Hematopoietic multipotent progenitor cell treated with erythropoietin and hydrocortisone succinate and interleukin-3 and kit ligand, for 8 days (in vitro differentiated cells): ENCODE measurements at regions not wholly inside any gene's neighbourhood (a gene's known extent, or its start where the extent isn't known, plus 50 kb on each side); places are given as distances from the start of the nearest gene placed in this dataset.
"Not testable (repeated sequence)": the region's sequence is repeated elsewhere in the genome, so short reads cannot be mapped to it uniquely, and the experiment has no call there.

ENCODE experiments used
- DNase-seq: peaks from one replicate; pipeline ENCODE4 v3.0.0-alpha.2; 2015

DNA sequence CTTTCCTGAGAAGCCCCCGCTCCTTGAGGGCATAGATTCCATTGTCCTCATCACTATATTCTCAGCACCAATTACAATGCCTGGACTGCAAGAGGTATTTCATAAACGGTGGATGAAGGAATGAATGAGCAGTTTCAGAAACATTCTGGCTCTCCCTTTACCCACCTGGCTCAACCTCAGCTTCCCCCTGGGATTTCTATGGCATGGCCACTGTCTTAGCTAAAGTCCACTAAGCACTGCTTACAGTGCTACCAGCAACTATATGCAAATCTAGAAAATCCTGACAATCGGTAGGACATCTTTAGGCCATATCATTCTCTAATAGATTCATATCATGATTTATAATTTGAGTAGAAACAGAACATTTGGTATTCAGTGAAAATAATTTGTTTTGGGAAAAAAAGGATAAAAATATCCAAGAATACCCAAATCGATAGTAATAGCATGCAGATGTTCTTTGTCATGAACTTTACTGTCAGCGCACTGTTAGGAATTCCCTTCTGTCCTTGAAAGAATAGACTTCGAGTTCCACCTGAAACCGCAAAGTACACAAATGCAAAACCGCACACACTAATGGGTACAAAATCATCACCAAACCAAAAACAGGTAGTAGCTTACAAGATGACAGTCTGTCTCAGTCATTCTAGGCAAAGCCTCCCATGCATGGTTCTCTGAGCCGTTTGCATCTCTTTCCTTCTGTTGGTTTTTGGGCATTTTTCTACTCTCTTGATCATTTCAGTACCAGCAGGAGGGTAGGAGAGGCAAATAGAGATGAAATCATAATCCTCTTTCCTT is 303.6 kb upstream of the ID2 start:
- DNase-seq = no peak

DNA sequence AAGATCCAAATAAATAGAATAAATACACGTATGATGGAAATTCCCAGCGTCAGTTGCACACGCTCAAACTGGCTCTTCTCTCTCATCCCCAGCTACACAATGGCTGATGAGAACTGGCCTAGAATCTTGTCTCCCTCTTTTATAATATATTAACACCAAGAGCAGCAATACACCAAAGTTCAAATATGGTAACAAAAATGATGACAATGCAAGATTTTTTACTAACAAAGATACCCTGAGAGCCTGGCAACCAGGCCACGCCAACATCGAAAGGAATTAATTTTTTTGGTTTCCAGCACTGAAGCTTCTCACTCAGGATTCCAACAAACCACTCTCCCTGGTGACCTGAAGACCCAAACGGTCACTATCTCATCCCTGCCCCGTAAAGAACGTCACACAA is 302.7 kb upstream of the ID2 start:
- DNase-seq = no peak

DNA sequence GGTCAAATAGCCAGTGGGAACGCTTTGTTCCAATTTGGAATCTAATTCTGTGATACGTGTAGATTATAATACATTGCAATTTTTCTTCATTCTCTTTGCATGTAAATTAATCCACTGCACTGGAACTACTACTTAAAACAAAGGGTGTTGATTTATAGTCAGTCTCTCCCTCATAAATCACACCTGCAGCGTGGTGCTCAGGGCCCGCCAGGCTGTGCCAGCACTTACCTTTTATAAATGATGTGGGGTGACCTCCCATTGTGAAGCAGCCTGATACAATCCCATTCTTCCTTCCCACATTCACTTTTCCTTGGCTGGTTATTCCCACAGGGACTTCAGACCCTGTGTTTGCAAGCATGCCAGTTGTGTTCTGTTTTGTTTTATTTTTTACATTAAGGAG is 302.3 kb upstream of the ID2 start:
- DNase-seq = no peak

DNA sequence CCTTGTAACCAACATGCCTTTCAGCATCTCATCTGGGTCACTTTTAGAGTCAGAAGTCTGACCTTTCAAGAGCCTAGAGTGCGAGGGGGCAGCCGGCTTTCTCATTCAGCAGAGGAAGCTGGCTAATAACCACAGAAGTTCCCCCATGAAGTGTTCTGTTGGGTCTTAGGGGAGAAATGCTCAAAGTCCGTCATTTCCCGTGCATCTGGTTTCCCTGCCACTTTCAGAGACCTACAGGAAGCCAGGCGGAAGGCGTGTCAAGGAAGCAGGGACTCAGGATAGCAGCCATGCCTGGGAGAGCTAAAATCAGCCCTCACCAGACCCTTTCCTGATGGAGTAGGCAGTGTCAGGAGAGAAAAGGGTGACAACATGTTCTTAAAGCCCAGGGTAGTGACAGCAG is 301.8 kb upstream of the ID2 start:
- DNase-seq = peak; percentile 3

DNA sequence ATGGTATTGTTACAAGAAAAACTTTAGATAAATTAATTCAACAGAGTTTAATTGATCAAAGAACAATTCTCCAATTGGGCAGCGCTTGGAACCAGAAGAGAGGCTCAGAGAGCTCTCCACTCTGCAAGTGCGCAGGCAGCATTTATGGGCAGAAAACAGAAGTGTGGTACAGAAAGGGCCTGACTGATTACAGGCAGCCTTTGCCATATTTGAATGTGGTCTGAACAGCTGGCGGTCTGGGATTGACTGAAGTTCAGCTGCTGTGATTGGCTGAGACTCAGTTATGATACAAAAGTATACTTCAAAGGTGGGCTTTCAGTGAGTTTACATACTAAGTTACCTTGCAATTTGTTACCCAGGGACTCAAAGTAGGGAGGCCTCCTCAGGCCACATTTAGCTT is 301.3 kb upstream of the ID2 start:
- DNase-seq = no peak

DNA sequence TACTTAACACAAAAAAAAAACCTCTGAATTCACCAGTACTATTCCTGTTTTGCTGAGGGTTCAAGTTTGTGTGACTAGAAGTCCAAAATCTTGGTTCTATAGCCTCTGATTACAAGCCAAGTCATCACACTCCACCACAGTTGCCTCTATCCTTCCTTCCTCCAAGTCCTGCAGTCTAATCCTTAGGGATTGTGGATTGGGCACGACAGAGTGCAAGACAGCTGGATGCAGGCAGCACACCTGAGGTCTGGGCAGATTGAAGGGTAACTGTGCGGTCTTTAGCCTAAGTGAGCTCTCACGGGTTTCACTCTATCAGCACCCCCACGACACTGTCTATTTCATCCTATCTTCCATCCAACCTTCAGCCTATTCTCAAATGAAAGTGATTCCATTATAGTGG is 299.4 kb upstream of the ID2 start:
- DNase-seq = no peak

DNA sequence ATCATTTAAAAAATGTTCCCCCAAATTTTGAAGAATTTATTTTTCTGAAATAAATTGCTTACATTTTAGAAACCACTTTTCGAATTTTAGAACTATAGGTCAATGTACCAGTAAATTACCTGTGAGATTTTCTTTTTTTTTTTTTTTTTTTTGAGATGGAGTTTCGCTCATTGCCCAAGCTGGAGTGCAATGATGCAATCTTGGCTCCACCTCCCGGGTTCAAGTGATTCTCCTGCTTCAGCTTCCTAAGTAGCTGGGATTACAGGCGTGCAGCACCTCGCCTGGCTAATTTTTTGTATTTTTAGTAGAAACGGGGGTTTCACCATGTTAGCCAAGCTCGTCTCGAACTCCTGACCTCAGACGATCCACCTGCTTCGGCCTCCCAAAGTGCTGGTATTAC is 295.1 kb upstream of the ID2 start:
- not testable (repeated sequence) for DNase-seq

DNA sequence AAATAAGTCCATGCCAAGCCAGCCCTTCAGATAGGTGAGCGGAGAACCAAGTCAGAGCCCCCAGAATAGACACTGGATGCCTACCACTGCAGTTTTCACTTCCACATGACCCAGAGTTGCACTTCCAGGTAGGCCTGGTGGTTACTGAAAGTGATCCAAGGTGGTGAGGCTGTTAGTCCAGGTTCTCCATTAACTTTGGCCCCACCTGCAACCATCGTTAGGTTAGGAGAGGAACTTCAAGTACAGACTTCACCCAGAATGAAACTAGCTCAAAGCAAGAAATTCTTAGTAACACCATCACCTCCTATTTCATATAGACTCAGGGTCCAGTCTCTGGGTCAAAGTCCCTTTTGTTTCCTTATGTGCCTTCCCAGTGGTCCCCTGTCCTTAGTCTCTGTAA is 293.1 kb upstream of the ID2 start:
- no peak for DNase-seq

DNA sequence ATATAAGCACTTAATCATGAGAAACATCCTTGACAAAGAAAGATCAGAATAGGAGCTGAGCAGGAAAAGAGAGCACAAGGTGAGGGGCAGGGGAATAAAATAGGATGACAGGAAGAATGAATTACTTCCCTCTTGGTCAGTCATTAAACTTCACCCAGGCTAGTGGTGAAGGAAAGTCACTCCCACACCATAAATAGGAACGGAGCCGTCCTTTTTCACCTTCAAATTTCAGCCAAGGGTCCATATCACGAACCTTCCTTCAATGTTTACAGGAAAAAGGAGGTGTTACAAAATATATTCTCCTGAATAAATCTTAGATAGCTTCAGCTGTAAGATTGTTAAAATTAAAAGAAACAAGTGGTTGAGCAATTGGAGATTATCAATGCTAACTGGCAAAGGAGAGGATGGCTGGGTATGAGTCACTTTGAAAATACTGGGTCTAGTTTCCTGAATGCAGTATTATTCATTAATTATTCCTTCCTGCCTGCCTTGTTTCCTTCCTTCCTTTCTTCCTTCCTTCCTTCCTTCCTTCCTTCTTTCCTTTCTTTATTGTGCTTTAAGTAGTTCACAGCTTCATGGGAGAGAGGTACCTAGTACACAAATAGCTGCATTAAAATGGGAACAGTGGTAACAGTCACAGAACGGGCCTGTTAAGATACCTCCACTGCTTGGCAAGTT is 292.3 kb upstream of the ID2 start:
- DNase-seq = no peak

DNA sequence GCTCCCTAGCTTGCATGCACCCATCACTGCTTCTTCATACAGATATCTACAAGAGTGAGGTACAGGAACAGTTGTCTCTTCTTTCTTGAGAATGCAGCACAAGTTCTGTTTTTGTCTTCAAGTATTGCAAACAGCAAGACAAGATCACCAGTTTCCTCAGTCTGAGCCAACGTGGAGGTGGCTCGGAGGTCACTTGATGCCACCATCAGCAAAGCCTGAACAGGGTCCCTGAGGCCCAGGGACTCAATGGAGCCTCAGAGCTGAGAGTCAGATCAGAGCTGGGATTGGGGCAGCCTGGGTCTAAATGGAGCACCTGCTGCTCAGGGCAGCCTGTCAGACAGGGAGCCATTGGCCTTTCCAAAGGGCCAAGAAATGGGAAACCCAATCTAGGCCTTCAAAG is 290.7 kb upstream of the ID2 start:
- no peak for DNase-seq

DNA sequence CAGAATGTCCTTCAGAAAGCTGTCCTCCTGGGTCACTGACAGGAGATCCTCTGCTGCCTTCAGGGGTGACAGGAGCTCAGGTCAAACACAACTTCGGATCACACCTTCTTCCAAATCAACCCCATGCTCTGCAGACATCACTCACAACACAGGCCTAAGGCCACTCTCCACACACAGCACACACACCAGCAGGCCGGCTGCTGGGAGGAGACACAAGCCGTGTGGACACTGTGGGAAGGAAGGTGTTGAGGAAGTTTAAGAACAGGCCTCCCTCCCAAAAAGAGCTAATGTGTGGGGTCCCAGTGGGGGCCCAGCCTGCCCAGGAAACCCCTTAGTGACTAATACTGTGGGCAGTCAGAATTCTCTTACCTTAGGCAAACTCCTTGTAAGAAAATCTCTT is 290.3 kb upstream of the ID2 start:
- no peak for DNase-seq

DNA sequence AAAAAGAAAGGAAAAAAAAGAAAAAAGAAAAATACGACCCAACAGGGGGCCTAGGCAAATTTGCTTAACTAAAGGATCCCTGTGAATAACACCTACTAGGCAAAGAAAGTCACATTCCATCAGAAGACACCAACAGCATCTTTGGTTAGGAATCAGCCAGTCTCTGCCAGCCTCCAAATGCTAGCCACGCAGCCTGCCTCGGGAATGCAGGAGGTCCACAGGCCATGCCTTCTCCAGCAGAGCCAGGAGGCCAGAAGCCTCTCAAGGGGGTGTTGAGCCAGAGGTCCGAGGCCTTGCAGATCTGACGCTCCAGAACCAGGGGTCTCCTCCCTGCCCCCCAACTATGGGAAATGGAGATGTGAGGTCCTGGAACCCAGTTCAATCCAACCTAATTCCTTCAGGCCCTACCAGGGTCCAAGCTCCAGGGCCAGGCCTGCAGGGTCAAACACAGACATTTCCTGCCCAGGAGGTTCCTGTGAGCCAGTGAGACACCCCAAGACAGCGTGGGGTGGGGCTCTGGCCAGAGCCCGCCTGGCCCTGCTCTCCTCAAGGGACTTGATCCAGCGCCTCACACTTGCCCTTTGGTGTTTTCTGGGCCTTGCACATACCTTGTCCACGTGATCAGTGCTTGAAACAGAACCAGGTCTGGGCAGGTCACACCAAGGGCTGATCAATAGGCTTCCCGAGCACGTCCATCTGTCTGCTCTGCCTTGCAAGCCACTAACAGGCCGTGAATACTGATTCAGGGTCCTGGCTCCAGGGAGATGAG is 289.6 kb upstream of the ID2 start:
- no peak for DNase-seq

DNA sequence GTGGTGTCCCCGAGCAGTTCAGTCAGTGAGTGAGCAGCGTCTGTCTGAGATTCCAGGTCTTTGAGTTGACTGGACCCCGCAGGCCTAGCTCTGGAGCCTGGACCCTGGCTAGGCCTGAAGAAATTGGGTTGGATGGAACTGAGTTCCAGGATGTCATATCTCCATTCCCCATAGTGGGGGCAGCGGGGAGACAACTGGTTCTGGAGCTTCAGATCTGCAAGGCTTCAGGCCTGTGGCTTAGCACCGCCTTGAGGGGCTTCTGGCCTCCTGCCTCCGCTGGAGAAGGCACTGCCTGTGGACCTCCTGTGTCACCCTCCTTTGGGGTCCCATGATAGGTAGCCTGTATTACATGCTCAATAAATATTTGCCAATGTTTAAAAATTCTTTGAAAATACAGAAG is 288.4 kb upstream of the ID2 start:
- no peak for DNase-seq

DNA sequence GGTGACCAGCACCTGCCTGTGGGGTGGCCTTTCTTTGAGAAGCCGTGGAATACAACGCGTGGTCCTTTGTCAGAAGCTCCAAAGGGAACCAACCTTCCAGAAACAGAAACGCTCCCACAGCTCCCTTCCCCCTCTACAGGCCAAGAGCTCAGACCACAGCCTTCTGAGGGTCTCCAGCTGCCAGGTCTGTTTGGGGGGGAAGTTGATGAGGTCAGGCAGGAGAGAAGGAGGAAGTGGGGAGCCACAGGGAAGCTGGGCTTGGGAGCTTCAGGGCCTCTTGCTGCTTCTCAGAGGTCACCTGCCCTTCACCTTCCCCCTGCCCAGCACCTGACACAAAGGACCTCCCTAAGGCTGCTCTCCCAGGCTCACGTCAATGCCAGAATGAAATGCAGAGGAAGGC is 287.7 kb upstream of the ID2 start:
- no peak for DNase-seq

DNA sequence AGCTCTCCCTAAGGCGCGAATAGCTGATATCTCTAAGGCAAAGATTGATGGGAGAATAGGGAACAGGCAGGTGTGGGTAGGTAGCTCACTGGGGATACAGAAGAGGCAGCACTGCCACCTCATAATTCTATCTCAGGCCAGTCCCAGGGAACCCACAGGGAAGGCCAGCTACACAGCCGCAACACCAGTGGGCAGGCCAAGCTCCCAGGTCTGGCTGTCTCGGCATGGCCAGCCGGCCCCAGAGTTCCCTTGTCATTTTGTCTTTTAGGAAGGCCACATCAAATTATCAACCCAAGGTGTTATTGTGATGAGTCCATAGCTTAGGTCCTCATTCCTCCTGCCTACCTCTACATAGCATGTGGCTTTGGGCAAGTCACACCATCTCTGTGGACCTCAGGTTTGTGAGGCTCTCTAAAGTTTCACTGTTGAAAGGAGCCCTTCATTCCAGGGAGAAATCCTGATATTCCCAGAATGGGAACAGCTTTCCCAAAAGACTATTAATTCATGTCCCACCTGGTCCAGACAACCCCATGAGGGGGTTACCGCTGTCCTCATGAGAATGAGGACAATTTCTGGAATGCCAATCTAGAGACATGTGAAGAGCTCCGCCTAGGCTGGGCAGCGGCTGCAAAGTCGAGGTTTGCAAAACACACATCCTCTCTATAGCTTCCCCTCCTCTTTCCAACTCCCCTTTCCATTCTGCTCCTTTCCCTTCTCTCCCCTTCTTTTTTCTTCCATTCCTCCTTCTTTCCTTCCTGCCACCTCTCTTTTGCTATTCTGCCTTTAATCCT is 287.1 kb upstream of the ID2 start:
- DNase-seq = no peak

DNA sequence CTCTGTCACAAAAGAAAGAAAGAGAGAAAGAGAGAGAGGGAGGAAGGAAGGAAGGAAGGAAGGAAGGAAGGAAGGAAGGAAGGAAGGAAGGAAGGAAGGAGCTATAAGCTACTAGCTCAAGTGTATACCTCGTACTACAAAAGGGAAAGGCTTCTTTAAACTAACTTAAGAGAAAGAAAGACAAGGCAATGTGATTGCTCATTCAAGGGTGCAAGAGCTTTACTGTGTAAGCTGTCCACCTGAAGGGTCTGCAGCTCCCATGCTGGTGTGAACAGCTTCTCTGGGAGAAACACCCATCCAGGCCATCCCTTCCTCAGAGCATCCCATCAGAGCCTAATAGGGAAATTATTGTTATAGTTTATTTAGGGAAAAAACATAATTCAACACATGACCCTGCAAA is 286.1 kb upstream of the ID2 start:
- DNase-seq = no peak

DNA sequence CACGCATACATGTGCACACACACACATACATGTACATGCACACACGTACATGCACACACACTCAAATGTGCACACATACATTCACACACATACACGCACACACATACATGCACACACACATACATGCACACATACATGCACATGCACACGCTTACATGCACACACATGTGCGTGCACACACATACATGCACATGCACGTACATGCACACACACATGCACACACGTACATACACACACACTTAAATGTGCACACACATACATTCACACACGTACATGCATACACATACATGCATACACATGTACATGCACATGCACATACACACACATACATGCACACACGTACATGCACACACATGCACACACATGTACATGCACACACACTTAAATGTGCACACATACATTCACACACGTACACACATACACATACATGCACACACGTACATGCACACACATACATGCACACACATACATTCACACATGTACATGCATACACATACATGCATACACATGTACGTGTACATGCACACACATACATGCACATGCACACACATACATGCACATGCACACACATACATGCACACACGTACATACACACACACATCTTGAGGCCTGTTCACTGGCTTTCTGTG is 283.7 kb upstream of the ID2 start:
- no peak for DNase-seq

DNA sequence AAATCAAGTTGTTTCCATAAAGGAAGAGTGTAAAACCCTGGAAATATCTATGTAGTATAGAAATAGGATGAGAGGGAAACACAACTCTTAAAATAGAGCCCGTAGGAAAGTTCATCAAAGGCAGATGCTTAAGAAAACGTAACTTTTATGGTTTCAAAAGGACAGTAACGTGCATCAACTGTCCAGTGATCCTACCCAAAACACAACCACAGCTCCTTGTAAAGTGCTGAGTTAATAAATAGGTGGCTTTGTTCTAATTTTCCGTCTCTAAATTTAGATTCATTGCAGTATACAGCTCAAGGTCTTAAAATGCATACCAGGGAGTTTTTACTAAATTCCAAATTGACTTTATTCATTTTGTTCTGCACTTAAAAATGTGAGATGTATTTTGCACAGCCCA is 282.1 kb upstream of the ID2 start:
- DNase-seq = no peak

DNA sequence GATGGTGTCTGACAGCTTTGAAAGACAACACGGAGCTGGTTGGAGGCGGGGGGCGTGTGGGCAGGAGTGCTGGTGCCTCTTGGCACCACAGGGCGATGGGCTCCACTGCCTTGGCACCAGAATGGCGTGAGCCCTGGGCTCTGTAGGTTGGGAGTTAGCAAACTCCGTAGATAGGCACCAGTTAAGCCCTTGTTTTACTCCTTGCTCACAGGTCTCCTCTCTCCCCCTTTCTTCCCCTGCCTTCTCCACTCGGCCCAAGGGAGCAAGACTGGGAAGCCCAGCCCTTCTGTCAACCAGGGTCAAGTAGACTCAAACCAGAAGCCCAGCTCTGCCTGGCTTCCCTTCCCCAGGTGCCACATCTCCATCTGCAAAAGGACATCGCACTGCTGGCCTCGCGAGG is 281.7 kb upstream of the ID2 start:
- no peak for DNase-seq

DNA sequence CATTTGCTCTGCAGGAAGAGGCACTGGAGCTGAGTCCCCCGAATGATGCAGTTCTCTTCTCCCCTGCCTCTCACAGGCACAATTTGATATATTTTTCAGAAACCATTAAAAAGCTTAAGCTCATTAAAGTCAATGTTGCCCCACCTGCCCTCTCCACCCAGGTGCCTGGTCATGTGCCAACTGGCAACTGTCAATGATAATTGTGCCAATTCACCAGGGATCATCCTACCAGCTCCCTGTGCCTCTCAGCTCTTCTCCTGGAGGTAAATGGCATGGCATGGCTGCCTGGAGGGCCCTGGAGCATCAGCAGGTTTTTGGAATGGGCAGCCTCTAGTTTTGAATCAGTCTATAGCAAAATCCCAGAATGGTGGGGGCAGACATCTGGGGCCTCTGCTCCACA is 279.6 kb upstream of the ID2 start:
- no peak for DNase-seq

DNA sequence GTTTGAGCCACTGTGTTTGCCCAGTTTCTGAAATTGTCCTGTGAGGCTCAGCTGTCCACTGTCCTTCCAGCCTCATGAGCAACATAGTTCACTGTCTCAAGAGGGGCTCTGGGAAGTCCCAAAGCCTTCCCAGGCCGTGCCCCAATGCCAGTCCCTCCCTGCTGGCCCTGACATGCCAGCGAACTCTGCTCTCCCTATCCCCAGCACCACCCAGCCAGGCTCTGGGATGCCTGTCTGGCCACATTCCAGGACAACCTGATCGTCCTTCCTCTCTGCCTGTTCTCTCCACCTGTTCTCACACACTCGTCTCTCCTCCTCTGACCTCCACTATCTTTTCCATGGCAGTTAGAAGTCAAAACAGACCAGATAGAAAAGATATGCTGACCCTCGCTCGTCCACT is 278.0 kb upstream of the ID2 start:
- DNase-seq = no peak

DNA sequence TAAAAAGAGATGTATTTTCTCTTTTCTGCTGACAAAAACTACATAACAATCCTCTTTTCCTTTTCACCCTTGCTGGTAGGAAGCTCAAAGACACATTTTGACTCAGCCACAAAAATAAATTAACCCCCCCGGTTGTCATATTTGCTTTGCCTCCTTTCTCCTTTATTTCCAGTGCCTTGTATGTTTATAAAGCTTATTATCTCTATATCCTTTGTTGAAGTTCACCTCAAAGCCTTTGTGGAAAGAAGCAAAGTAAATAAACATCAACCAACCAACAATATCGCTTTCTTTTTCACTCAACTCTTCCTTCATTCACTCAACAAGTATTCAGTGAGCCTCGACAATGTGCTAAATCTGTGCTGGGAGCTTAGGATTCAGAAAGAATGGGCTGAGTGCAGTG is 276.5 kb upstream of the ID2 start:
- no peak for DNase-seq

DNA sequence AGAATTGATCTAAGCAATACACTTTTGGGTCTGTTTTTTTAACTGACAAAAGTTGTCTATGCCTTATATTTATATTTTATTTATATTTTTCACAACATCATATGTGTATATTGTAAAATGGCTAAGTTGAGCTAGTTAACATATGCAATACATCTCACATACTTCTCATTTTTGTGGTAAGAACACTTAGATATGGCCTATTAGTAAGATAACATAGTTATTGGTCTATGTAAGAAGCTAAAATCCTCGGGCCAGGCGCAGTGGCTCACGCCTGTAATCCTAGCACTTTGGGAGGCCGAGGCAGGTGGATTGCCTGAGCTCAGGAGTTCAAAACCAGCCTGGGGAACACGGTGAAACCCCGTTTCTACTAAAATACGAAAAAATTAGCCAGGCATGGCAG is 275.6 kb upstream of the ID2 start:
- DNase-seq = no peak
